H1 (cell line): ENCODE measurements at regions not wholly inside any gene's neighbourhood (a gene's known extent, or its start where the extent isn't known, plus 50 kb on each side); places are given as distances from the start of the nearest gene placed in this dataset.

Source experiments
- ATF3 ChIP-seq: IDR thresholded peaks from 2 replicates; pipeline ENCODE4 v1.6.1; 2011; ENCODE audit warnings: low read depth, mild to moderate bottlenecking, low read length; ENCODE audit not compliant: insufficient read depth
- CEBPB ChIP-seq: IDR thresholded peaks from 2 replicates; pipeline ENCODE4 v1.6.1; 2012; ENCODE audit warnings: low read depth, low read length
- CTCF ChIP-seq, 3 experiments: IDR thresholded peaks; 1 replicate in 2 of 3; 2 replicates in 1 of 3; pipeline versions ENCODE4 v1.5.1 to v1.6.1; 2011; ENCODE audit warnings: low read length in 3 of 3, mild to moderate bottlenecking in 3 of 3, inconsistent platforms in 2 of 3, low read depth in 1 of 3, moderate library complexity in 1 of 3; ENCODE audit not compliant: insufficient read depth in 1 of 3; ENCODE audit errors: control extremely low read depth in 1 of 3
- EP300 ChIP-seq, 2 experiments: IDR thresholded peaks; 1 replicate in 1 of 2; 2 replicates in 1 of 2; pipeline ENCODE4 v1.6.1; 2011 to 2012; ENCODE audit warnings: low read depth in 2 of 2, low read length in 2 of 2, mild to moderate bottlenecking in 2 of 2, borderline replicate concordance in 1 of 2, inconsistent platforms in 1 of 2, moderate library complexity in 1 of 2
- EZH2 ChIP-seq: fragments of 200-600 bp; sonication (generic); IDR thresholded peaks from 2 replicates; pipeline ENCODE4 v1.7.1; 2012; ENCODE audit warnings: low read depth, mild to moderate bottlenecking, moderate library complexity, low read length, inconsistent platforms; ENCODE audit not compliant: severe bottlenecking
- FOSL1 ChIP-seq: IDR thresholded peaks from 2 replicates; pipeline ENCODE4 v1.6.1; 2011; ENCODE audit warnings: mild to moderate bottlenecking, low read depth, low read length, moderate library complexity; ENCODE audit not compliant: insufficient read depth
- GABPA ChIP-seq: IDR thresholded peaks from 2 replicates; pipeline ENCODE4 v1.6.1; 2011; ENCODE audit warnings: mild to moderate bottlenecking, low read length, moderate library complexity, borderline replicate concordance; ENCODE audit not compliant: insufficient read depth
- JUND ChIP-seq: IDR thresholded peaks from 2 replicates; pipeline ENCODE4 v1.6.1; 2011; ENCODE audit warnings: mild to moderate bottlenecking, improper control_type of control experiment, low read length
- MAFK ChIP-seq: IDR thresholded peaks from 2 replicates; pipeline ENCODE4 v1.6.1; 2012; ENCODE audit warnings: low read depth, mild to moderate bottlenecking, improper control_type of control experiment, low read length
- POLR2A ChIP-seq, 2 experiments: IDR thresholded peaks; 1 replicate in 1 of 2; 2 replicates in 1 of 2; pipeline ENCODE4 v1.6.1; 2011; ENCODE audit warnings: low read depth in 2 of 2, low read length in 2 of 2, mild to moderate bottlenecking in 2 of 2; ENCODE audit errors: control extremely low read depth in 1 of 2
- POLR2AphosphoS5 ChIP-seq: IDR thresholded peaks from 2 replicates; pipeline ENCODE4 v1.6.1; 2011; ENCODE audit warnings: low read depth, low read length
- RAD21 ChIP-seq, 2 experiments: IDR thresholded peaks in 1 of 2; conservative IDR thresholded peaks in 1 of 2; 2 replicates each; pipeline ENCODE4 v1.6.1; 2011; ENCODE audit warnings: low read depth in 2 of 2, low read length in 2 of 2, improper control_type of control experiment in 1 of 2, inconsistent platforms in 1 of 2, mild to moderate bottlenecking in 1 of 2, moderate library complexity in 1 of 2
- SP4 ChIP-seq: IDR thresholded peaks from 2 replicates; pipeline ENCODE4 v1.6.1; 2012; ENCODE audit warnings: low read length, inconsistent platforms

GRCh38 chr1:25104932-25105561 lies 127.3 kb downstream of the SYF2 start:
- TF ChIP-seq POLR2A (IDR thresholded peaks at IDR 0.05; ENCODE audit: control extremely low read depth in 1 of 2, low read depth in 2 of 2, low read length in 2 of 2) (no peak), CTCF (IDR thresholded peaks at IDR 0.05; ENCODE audit: control extremely low read depth in 1 of 3, insufficient read depth in 1 of 3, low read depth in 1 of 3, low read length in 3 of 3) (no peak), EZH2 (no peak), EP300 (IDR thresholded peaks at IDR 0.05; ENCODE audit: borderline replicate concordance in 1 of 2, low read depth in 2 of 2, low read length in 2 of 2) (no peak), GABPA (no peak), FOSL1 (no peak), CEBPB (no peak), ATF3 (no peak), RAD21 (IDR thresholded peaks at IDR 0.05 in 1 of 2, conservative IDR thresholded peaks at IDR 0.05 in 1 of 2; ENCODE audit: low read depth in 2 of 2, low read length in 2 of 2) (no peak), JUND (no peak), SP4 (no peak), POLR2AphosphoS5 (no peak), MAFK (no peak)
